GM08714 (cell line): ENCODE measurements at regions not wholly inside any gene's neighbourhood (a gene's known extent, or its start where the extent isn't known, plus 50 kb on each side); places are given as distances from the start of the nearest gene placed in this dataset.

Experiments used
- H3K4me3 ChIP-seq: fragments of 200-500 bp; sonication (Bioruptor generic); 2 replicates; pipeline ENCODE4 v1.5.1; 2014; ENCODE audit warnings: mild to moderate bottlenecking, low read length, inconsistent platforms
- ZNF274 ChIP-seq: IDR thresholded peaks from 2 replicates; pipeline ENCODE4 v1.6.1; 2012; ENCODE audit warnings: mild to moderate bottlenecking, low read depth, low read length

GRCh38 chr18:1895456-1896185 lies 675.7 kb downstream of the METTL4 start:
- no peak overlapping the region for H3K4me3 ChIP-seq
- TF ChIP-seq ZNF274 = no peak

- no peak overlapping the region for H3K4me3 ChIP-seq
- TF ChIP-seq ZNF274 = no peak
Observed at GRCh38 chr18:1906421-1906820, 664.9 kb downstream of the METTL4 start.

GRCh38 chr18:1907470-1908206 lies 663.7 kb downstream of the METTL4 start:
- no peak for TF ChIP-seq ZNF274
- no peak overlapping the region for H3K4me3 ChIP-seq

GRCh38 chr18:1914489-1914888 lies 656.8 kb downstream of the METTL4 start:
- no peak overlapping the region for H3K4me3 ChIP-seq
- no peak for TF ChIP-seq ZNF274

- H3K4me3 ChIP-seq = no peak overlapping the region
- no peak for TF ChIP-seq ZNF274
Observed at GRCh38 chr18:1916869-1917523, 654.3 kb downstream of the METTL4 start.

- no peak for TF ChIP-seq ZNF274
- H3K4me3 ChIP-seq = no peak overlapping the region
Observed at GRCh38 chr18:1917569-1917968, 653.7 kb downstream of the METTL4 start.

- H3K4me3 ChIP-seq = no peak overlapping the region
- TF ChIP-seq ZNF274 = no peak
Observed at GRCh38 chr18:1922066-1922465, 649.2 kb downstream of the METTL4 start.

GRCh38 chr18:1928711-1929110 lies 642.6 kb downstream of the METTL4 start:
- no peak for TF ChIP-seq ZNF274

GRCh38 chr18:1929720-1930119 lies 641.6 kb downstream of the METTL4 start:
- TF ChIP-seq ZNF274 = no peak
- H3K4me3 ChIP-seq = no peak overlapping the region

More at GRCh38 chr18:1928711-1929110, 642.6 kb downstream of the METTL4 start:
- H3K4me3 ChIP-seq = no peak overlapping the region

GRCh38 chr18:1930291-1931270 lies 640.7 kb downstream of the METTL4 start:
- no peak for TF ChIP-seq ZNF274
- no peak overlapping the region for H3K4me3 ChIP-seq

GRCh38 chr18:1952486-1952885 lies 618.8 kb downstream of the METTL4 start:
- H3K4me3 ChIP-seq = no peak overlapping the region
- TF ChIP-seq ZNF274 = no peak

GRCh38 chr18:1954583-1955312 lies 616.6 kb downstream of the METTL4 start:
- no peak overlapping the region for H3K4me3 ChIP-seq
- TF ChIP-seq ZNF274 = no peak

- no peak for TF ChIP-seq ZNF274
- H3K4me3 ChIP-seq = no peak overlapping the region
Observed at GRCh38 chr18:1958798-1959197, 612.5 kb downstream of the METTL4 start.

GRCh38 chr18:1965016-1965415 lies 606.3 kb downstream of the METTL4 start:
- H3K4me3 ChIP-seq = no peak overlapping the region
- TF ChIP-seq ZNF274 = no peak
